ENCODE measurements at regions not wholly inside any gene's neighbourhood (a gene's known extent, or its start where the extent isn't known, plus 50 kb on each side); places are given as distances from the start of the nearest gene placed in this dataset.
"Not testable (repeated sequence)": the region's sequence is repeated elsewhere in the genome, so short reads cannot be mapped to it uniquely, and the experiment has no call there.

DNA sequence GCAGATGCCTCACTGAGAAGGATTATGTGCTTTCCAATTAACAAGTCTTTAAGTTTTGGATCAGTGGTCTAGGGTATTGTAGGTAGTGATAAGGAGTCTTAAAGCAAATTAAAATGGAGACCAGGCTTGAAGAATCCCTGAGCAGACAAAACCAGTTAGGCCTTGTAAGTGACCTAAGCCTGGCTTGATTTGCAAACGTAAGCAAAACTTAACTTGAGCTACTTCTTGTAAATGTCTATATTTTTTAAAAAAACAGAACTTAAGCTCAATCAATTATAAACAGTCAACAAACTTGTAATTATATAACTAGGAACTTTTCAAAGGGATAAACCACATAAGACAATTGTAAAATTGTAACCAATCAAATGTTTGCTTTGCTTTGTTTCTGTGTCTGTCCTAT is 72.7 kb upstream of the NALF2 start:
- TF ChIP-seq TAF1 (IDR thresholded peaks at IDR 0.05; ENCODE audit: borderline replicate concordance, low read depth, low read length) (no peak), POLR2AphosphoS5 (IDR thresholded peaks at IDR 0.05; ENCODE audit: low read depth, low read length) (no peak), POLR2A (IDR thresholded peaks at IDR 0.05; ENCODE audit: low read depth, low read length) (no peak)
- DNase-seq (ENCODE audit: insufficient read length): no peak
- no peak for FAIRE-seq

DNA sequence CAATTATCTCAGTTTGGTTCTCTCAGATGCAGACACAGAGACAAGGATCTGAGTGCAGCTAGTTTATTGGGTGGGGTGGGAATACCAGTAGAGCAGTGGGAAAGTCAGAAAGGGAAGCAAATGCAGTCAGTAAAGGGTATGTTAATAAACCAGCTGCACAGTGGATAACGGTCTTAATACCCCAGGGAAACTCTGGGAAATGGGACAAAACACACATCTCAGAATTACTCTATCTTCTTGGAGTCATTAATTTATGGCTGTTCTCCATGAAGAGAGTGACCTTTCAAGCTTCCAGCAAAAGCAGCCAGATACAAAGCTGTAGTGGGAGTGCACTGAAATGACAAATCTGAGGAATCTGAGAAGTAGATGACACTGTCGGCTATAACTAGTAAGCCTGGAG is 73.3 kb upstream of the NALF2 start:
- TF ChIP-seq POLR2A (IDR thresholded peaks at IDR 0.05; ENCODE audit: low read depth, low read length) (no peak), POLR2AphosphoS5 (IDR thresholded peaks at IDR 0.05; ENCODE audit: low read depth, low read length) (no peak), TAF1 (IDR thresholded peaks at IDR 0.05; ENCODE audit: borderline replicate concordance, low read depth, low read length) (no peak)
- FAIRE-seq (no peak), DNase-seq (ENCODE audit: insufficient read length) (no peak)

- no peak for FAIRE-seq
- DNase-seq (ENCODE audit: insufficient read length): no peak
- no peak for TF ChIP-seq POLR2AphosphoS5 (IDR thresholded peaks at IDR 0.05; ENCODE audit: low read depth, low read length)
- no peak for TF ChIP-seq POLR2A (IDR thresholded peaks at IDR 0.05; ENCODE audit: low read depth, low read length)
- TF ChIP-seq TAF1 (IDR thresholded peaks at IDR 0.05; ENCODE audit: borderline replicate concordance, low read depth, low read length): no peak
These were observed 74.6 kb upstream of the NALF2 start for GRCh38 chrX:69429339-69430015.

- FAIRE-seq (no peak), DNase-seq (ENCODE audit: insufficient read length) (no peak)
- TF ChIP-seq TAF1 (IDR thresholded peaks at IDR 0.05; ENCODE audit: borderline replicate concordance, low read depth, low read length) (no peak), POLR2AphosphoS5 (IDR thresholded peaks at IDR 0.05; ENCODE audit: low read depth, low read length) (no peak), POLR2A (IDR thresholded peaks at IDR 0.05; ENCODE audit: low read depth, low read length) (no peak)
These were observed 75.9 kb upstream of the NALF2 start for GRCh38 chrX:69428216-69428615.

GRCh38 chrX:69424910-69425309 is 79.2 kb upstream of the NALF2 start:
- no peak for DNase-seq (ENCODE audit: insufficient read length)
- FAIRE-seq: no peak
- TF ChIP-seq POLR2AphosphoS5 (IDR thresholded peaks at IDR 0.05; ENCODE audit: low read depth, low read length): no peak
- TF ChIP-seq TAF1 (IDR thresholded peaks at IDR 0.05; ENCODE audit: borderline replicate concordance, low read depth, low read length): no peak
- TF ChIP-seq POLR2A (IDR thresholded peaks at IDR 0.05; ENCODE audit: low read depth, low read length): no peak

- DNase-seq (ENCODE audit: insufficient read length) (no peak), FAIRE-seq (no peak)
- TF ChIP-seq POLR2A (IDR thresholded peaks at IDR 0.05; ENCODE audit: low read depth, low read length) (no peak), POLR2AphosphoS5 (IDR thresholded peaks at IDR 0.05; ENCODE audit: low read depth, low read length) (no peak), TAF1 (IDR thresholded peaks at IDR 0.05; ENCODE audit: borderline replicate concordance, low read depth, low read length) (no peak)
These were observed 80.0 kb upstream of the NALF2 start for GRCh38 chrX:69424161-69424560.

GRCh38 chrX:69422208-69422607 is 81.9 kb upstream of the NALF2 start:
- not testable (repeated sequence) for FAIRE-seq; DNase-seq (ENCODE audit: insufficient read length)

DNA sequence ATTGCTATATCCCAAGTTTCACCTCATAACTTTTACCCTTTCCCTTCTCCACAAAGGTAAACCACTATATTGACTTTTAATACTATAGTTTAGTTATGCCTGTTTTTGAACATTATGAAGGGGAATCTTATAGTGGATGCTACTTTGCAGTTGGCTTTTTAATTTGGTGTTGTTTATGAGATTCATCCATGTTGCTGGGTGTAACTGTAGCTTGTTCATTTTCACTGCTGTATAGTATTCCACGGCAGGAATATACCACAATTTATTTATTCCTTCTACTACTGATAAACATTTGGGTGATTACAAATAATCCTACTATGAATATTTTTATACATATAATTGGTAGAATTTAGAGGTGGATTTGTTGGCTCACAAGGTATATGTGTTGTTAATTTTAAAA is 88.4 kb upstream of the NALF2 start:
- FAIRE-seq: no peak

DNA sequence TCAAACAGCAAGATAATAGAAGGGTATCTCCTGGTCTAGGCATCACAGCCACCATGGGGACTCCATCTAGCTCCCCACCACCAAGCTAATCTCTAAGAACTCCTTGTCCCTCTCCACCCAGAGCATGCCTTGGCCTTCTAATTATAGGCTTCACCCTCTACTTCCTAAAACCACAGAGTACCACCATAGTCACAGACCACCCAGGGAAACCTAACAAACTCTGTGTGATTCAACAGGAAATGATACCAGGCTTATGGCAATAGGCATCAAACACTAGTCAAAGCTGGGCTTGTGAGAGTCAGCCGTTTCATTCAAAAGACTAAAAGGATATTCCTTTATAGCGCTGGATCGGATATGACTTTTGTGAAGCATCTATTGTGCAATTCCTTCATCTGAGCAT is 91.5 kb upstream of the NALF2 start:
- no peak for FAIRE-seq
- TF ChIP-seq POLR2A (IDR thresholded peaks at IDR 0.05; ENCODE audit: low read depth, low read length): no peak
- no peak for TF ChIP-seq POLR2AphosphoS5 (IDR thresholded peaks at IDR 0.05; ENCODE audit: low read depth, low read length)
- no peak for TF ChIP-seq TAF1 (IDR thresholded peaks at IDR 0.05; ENCODE audit: borderline replicate concordance, low read depth, low read length)

More for the DNA sequence above, 88.4 kb upstream of the NALF2 start:
- no peak for TF ChIP-seq POLR2AphosphoS5 (IDR thresholded peaks at IDR 0.05; ENCODE audit: low read depth, low read length)
- no peak for TF ChIP-seq TAF1 (IDR thresholded peaks at IDR 0.05; ENCODE audit: borderline replicate concordance, low read depth, low read length)
- TF ChIP-seq POLR2A (IDR thresholded peaks at IDR 0.05; ENCODE audit: low read depth, low read length): no peak
- DNase-seq (ENCODE audit: insufficient read length): no peak

GRCh38 chrX:69398881-69399280 is 105.2 kb upstream of the NALF2 start:
- DNase-seq (ENCODE audit: insufficient read length) (no peak), FAIRE-seq (no peak)
- TF ChIP-seq POLR2AphosphoS5 (IDR thresholded peaks at IDR 0.05; ENCODE audit: low read depth, low read length) (no peak), TAF1 (IDR thresholded peaks at IDR 0.05; ENCODE audit: borderline replicate concordance, low read depth, low read length) (no peak), POLR2A (IDR thresholded peaks at IDR 0.05; ENCODE audit: low read depth, low read length) (no peak)

More for the DNA sequence above, 91.5 kb upstream of the NALF2 start:
- no peak for DNase-seq (ENCODE audit: insufficient read length)

GRCh38 chrX:69396916-69397315 is 107.2 kb upstream of the NALF2 start:
- DNase-seq (ENCODE audit: insufficient read length) (no peak), FAIRE-seq (no peak)
- TF ChIP-seq POLR2A (IDR thresholded peaks at IDR 0.05; ENCODE audit: low read depth, low read length) (no peak), TAF1 (IDR thresholded peaks at IDR 0.05; ENCODE audit: borderline replicate concordance, low read depth, low read length) (no peak), POLR2AphosphoS5 (IDR thresholded peaks at IDR 0.05; ENCODE audit: low read depth, low read length) (no peak)

- DNase-seq (ENCODE audit: insufficient read length) (no peak), FAIRE-seq (no peak)
- TF ChIP-seq POLR2A (IDR thresholded peaks at IDR 0.05; ENCODE audit: low read depth, low read length): no peak
- no peak for TF ChIP-seq POLR2AphosphoS5 (IDR thresholded peaks at IDR 0.05; ENCODE audit: low read depth, low read length)
- no peak for TF ChIP-seq TAF1 (IDR thresholded peaks at IDR 0.05; ENCODE audit: borderline replicate concordance, low read depth, low read length)
These were observed 108.8 kb upstream of the NALF2 start for GRCh38 chrX:69395306-69395705.
